ENCODE measurements at regions not wholly inside any gene's neighbourhood (a gene's known extent, or its start where the extent isn't known, plus 50 kb on each side); places are given as distances from the start of the nearest gene placed in this dataset.
"Not testable (repeated sequence)": the region's sequence is repeated elsewhere in the genome, so short reads cannot be mapped to it uniquely, and the experiment has no call there.

DNA sequence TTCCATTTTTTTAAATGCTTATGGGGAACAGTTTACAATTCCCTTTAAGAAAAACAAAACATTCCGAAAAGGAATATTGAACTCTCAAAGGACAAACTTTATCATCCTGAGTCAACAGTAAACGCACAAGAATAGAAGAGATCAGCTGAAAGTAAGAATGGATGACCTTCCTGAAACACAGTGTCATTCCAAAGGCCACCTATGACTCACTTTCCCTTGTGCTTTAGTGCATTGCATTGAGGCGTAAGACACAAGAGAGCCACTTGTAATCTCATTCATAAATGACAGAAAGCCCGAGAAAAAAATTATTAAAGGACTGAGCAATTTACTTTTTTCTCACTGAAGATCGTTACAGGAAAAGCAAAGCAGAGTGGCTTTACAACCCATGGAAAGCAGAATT lies 1062.4 kb upstream of the DIAPH2 start:
- no peak for DNase-seq

DNA sequence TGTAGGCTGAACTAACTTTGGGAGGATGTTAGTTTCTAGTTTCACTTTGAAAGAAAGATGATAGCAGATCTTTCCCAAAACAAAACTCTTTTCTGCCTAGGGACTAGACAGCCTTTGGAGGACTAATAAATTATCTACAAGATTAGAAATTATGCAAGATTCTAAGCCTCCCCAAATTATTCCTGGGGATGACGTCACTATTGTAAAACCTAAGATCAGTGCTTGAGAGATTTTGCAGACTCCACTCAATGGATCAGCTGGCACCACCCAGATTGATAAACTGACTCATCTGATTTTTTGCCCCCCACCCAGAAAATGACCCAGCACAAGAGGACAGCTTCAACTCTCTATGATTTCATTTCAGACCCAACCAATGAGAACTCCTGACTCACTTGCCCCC lies 1057.9 kb upstream of the DIAPH2 start:
- DNase-seq, result no peak

DNA sequence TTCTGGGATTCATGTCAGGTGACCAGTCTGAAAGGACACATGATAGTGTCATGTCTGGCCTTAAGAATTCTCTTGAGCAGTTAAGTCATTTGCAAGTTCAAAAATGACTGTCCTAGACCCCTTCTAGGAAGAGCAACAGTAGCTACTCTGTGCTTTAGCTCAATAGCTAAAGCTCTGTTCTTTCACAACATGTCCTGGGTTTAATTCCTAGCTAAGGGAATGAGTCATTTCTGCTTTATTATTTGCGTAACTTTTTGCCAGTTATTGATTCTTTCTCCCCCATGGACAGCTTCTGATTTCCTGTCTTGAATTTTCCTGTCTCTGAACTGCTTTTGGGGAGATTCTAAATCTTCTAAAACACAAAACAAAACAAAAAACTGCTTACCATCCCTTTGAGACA lies 1055.8 kb upstream of the DIAPH2 start:
- no peak for DNase-seq

DNA sequence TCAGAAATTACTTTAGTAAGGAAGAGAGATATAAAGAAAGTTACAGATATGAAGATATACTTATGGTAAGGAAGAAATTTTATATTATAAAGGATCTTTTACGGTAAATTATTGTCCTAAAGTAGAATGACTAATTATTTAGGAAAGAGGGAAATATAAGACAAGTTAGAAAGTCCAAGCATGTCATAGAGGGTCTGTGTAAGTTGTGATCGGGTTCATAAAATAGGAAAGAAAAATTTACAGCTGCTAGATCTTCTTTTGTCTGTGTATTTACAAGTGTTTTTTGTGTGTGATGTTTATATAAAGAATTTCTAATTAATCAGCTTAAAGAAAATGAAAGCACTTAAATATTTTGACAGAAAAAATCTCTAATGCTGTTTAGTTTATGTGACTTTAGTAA lies 1054.9 kb upstream of the DIAPH2 start:
- DNase-seq, result no peak

DNA sequence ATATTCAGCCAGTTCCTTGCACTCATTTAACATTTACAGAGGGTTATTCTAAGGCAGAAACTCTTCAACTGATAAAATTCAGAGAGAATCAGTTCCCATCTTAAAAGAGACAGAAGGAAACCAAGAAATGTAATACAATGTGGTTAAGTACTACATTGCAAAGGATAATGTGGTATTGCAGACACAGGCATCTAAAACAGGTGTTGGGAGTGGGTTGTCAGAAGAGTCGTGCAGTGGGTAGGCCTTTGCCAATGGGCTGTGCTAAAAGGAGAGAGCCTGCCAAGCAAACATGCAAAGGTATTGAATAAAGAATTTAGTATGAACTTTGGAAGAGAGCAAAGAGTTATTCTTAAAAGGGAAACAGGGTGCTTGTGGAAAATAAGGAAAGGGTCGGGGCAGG lies 1044.4 kb upstream of the DIAPH2 start:
- DNase-seq, result no peak

DNA sequence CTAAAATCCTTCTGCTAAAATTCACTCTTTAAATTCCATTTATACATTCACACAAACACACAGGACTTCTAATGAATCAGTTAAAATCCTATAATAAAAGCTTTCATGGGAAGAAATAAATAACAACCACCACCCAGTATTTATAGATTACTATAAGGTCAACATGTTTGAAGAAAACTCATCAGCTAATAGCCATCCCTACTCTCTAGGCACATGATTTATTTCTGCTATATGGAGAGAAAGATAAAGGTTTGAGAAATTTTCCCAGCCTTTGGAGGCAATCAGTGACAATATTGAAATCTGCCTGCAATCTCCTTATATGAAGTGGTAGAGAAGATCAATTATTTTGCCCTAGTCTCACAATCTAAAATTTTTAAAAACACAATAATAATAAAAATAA lies 1038.9 kb upstream of the DIAPH2 start:
- DNase-seq, result no peak

DNA sequence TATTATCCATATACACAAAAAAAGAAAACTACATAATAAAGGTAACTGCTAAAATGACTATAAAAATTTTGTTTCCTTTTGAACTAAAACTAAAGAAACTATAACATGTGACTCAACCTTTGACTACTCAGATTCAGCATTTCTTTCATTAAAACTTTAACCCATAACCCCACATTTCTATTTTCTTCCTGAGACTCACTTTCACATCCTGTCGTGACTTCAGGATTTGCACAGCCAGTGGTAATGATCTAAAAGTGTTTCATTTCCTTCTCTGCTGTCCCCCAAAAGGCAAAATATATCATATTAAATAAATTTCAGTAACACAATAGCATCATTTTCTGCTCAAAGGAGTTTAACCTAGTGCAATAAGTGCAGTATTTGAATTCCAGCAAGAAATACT lies 1022.4 kb upstream of the DIAPH2 start:
- no peak for DNase-seq

DNA sequence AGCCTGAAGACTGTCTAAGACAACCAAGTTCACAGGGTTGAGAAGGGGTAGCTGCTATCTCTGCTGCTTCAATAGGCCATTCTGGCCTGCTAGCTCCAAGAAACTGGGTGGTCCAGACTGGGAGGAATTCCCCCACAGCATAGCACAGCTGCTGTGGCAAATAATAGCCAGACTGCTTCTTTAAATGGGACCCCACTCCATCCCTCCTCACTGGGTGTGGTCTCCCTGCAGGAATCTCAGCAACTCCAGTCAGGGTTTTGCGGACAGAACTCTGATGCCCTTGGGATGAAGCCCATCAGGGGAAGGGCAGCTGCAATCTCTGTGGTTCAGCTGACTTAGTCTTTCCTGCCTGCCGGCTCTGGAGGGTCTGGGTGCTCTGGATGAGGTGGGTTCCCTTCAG lies 1018.6 kb upstream of the DIAPH2 start:
- DNase-seq, result no peak

GRCh38 chrX:95675011-95675410 lies 1009.6 kb upstream of the DIAPH2 start:
- DNase-seq, result no peak

DNA sequence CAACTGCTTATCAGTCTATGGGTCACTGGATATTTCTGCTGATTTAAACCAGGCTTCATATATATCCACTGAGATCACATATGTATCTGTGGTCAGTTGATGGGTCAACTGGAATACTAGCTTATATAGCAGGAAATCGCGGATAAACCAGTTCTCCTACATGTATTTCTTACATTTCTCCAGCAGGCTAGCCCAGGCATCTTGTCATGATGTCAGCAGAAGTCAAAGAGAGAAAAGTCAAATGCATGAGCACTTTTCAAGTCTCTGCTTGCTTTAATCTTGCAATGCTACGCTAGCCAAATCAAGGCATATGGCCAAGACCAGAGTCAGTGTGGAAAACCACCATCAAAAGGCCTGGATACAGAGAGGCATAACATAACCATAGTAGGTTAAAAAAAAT lies 1008.8 kb upstream of the DIAPH2 start:
- no peak for DNase-seq

GRCh38 chrX:95678679-95679078 lies 1006.0 kb upstream of the DIAPH2 start:
- no peak for DNase-seq

- no peak for DNase-seq
These were observed 991.3 kb upstream of the DIAPH2 start for GRCh38 chrX:95693365-95693764.

- DNase-seq, result no peak
These were observed 980.9 kb upstream of the DIAPH2 start for GRCh38 chrX:95703696-95704095.

DNA sequence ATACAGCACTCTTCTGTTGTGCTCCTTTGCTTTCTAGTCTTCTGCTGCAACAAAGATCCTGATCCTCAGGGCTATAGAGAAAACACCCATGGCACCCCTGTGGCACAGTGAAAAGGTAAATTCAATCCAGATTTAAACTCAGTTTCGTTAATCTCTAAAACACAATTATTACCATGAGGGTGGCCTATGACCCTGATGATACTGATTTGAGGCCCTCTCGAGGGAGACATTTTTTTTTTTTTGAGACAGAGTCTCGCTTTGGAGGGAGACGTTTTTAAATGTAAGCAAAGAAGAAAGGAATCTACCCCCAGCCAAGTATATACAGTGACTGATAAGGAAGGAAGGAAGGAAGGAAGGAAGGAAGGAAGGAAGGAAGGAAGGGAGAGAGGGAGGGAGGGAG lies 967.8 kb upstream of the DIAPH2 start:
- no peak for DNase-seq

DNA sequence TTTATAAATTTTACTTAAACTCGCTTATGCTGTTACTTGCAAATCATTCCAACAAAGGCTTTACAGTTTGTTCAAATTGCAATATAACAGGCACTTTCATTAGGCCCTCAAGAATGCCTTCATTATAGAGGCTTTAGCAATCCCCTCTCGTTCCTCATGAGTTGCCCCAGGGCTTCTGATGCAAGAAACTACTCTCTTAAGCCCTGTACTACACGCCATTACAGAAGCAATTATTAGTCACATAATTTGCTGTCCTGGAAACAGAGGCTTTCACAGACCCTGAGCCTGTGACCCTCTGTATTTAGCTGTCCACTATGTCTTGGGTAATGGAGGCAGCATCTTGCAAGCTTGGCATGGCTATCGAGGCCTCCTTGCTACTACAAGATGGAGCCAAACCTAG lies 965.9 kb upstream of the DIAPH2 start:
- DNase-seq, result no peak

DNA sequence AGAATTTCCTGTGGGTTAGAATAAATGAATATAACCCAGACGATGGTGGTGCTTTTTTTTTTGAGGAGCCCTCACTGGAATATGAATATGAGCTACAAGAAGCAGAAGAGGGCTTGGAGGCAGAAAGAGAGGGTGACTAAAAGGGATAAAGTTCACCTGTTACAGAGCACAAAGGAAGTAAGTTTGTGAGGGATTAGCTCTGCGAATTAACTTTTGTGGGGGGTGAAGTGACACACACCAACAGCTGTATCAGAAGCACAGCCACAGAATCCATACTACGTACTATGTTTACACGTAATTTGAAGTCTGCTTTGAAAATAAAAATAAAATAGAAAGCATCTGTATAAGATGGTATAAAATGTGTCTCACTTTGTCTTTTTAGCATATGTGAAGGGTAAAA lies 963.6 kb upstream of the DIAPH2 start:
- no peak for DNase-seq

DNA sequence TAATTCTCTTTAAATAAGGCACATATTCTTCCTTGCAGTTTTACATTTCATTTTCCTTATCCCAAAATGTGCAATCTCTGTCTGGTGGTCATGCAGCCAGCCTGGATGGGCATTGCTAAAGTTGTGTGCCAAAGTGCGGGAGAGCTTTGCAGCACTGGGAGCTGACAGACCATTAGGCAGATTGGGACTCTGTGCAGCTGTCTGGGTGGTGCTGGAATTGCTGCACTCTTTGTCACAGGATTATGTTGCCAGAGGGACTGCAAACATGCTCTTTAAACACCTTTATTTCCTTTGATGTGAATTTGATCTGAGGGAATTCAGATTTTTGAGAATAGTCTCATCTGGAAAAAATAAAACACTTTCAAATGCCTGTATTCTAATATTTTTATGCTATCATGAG lies 956.2 kb upstream of the DIAPH2 start:
- no peak for DNase-seq

DNA sequence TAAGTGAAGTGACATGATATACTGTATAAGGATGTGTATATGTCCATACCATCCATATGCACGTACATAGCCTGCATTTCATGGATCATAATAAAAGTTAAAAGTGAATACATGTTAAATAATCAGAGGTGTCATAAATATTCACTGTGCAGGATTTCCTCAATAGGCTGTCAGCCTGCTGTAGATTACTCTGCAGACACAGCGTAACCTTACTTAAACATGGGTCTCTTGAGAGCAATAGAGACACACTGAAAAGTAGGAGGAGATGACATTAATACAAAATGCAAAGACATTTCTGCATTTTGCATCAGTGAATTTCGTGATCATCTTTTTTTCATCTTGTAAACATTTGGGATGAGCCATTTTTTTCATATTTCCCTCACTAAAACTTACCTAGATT lies 955.2 kb upstream of the DIAPH2 start:
- no peak for DNase-seq

DNA sequence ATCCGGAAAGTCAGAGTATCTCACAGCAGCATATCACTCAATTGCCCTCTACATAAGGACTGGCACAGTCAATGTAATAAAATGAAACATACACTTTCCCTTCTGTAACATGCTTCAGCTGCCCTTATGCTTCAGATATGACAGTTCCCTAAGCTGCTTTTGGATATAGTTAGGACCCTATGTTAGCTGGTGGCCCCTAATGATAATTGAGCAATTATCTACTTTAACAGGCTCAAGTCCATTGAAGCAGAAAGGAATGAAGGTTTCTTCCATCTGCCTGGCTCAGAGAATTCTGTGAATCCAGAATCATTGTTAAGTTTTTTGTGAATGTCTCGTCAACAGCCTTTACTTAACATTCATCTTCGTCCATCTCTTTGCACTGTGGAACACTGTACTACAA lies 951.2 kb upstream of the DIAPH2 start:
- no peak for DNase-seq

GRCh38 chrX:95754411-95754810 lies 930.2 kb upstream of the DIAPH2 start:
- DNase-seq, result no peak

- DNase-seq, result no peak
These were observed 924.3 kb upstream of the DIAPH2 start for GRCh38 chrX:95760356-95760755.

- DNase-seq, result no peak
These were observed 921.9 kb upstream of the DIAPH2 start for GRCh38 chrX:95762716-95763115.

DNA sequence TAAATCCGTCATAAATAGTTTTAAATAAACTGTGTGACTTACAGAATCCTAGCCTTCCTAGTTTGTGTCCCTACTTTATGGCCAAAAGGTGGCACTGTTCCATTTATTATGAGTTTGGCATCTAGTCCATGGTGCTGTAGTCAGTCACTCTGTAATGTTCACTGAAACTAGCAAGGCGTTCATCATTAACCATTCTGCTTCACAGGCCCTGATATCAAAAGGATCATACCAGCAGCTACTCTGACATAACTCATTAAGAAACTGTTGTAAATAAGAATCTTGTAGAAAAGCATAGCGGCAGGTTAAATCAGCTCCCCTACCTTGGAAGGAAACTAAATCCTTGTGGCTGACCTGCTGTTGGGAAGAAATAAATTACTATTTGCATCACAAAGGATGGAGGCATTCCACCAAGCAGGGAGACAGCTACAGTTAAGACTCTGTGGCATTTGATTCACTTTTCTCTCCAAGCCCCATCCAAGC lies 919.6 kb upstream of the DIAPH2 start:
- no peak for DNase-seq

- DNase-seq, result not testable (repeated sequence)
These were observed 913.4 kb upstream of the DIAPH2 start for GRCh38 chrX:95771198-95771597.

DNA sequence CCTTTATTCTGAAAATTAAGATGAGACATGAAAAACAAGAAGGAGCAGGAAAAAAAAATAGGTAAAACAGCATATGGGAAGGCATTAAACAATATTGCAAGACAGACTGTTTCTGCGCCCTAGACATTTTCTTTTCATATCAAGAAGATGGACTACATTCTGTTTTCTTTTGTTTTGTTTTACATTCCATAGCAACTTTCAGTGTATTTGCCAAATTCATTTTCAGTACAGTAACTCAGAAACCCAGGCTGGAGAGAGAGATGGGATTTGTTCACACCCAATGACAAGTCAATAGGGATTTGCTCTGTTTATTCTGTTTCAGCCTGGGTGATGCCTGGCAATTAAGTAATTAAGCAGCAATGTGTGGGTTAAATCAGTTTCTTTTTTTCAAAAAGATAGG lies 892.8 kb upstream of the DIAPH2 start:
- no peak for DNase-seq

GRCh38 chrX:95797344-95797743 lies 887.3 kb upstream of the DIAPH2 start:
- no peak for DNase-seq

All from right forelimb (tissue), 1 donor.